ENCODE measurements at regions not wholly inside any gene's neighbourhood (a gene's known extent, or its start where the extent isn't known, plus 50 kb on each side); places are given as distances from the start of the nearest gene placed in this dataset.

GRCh38 chr1:62962014-62962812 is 178.3 kb downstream of the ATG4C start:
- TF ChIP-seq CTCF (IDR thresholded peaks at IDR 0.05) (no peak), POLR2A (IDR thresholded peaks at IDR 0.05) (no peak)
